Lower leg skin (tissue), 4 donors: ENCODE measurements at regions not wholly inside any gene's neighbourhood (a gene's known extent, or its start where the extent isn't known, plus 50 kb on each side); places are given as distances from the start of the nearest gene placed in this dataset.

Experiments
- DNase-seq, 2 donors: peaks; one replicate each; pipeline ENCODE4 v3.0.0-alpha.2; 2019; ENCODE audit warnings: low spot score in 2 of 2
- H3K4me3 ChIP-seq: fragments of 200-600 bp; sonication (generic); 2 replicates; pipeline ENCODE4 v1.5.1; 2017; ENCODE audit warnings: mild to moderate bottlenecking, low read depth; ENCODE audit not compliant: poor library complexity, severe bottlenecking
- POLR2A ChIP-seq, 2 donors: fragments of 450-650 bp; IDR thresholded peaks; one replicate each; pipeline ENCODE4 v1.6.1; 2016 to 2017; ENCODE audit warnings: antibody characterized with exemption in 2 of 2, mild to moderate bottlenecking in 1 of 2, moderate library complexity in 1 of 2
- WGBS, 2 donors: methylation state at CpG; one replicate each; pipeline ENCODE4 v1.1.5; 2018; 5-methylcytosine and 5-hydroxymethylcytosine counted together
- intact Hi-C: fragments of 100-400 bp; cut with DNase I; formaldehyde crosslinking; loops from one replicate; pipeline ENCODE4 v1.15.0; 2023; ENCODE audit warnings: low total_unique reads
- TF ChIP-seq, protein P1 (sequence below), 3 donors: fragments of 450-650 bp; IDR thresholded peaks; one replicate each; pipeline ENCODE4 v1.5.1; 2016; ENCODE audit warnings: antibody characterized with exemption in 3 of 3, mild to moderate bottlenecking in 3 of 3, moderate library complexity in 2 of 3

DNA sequence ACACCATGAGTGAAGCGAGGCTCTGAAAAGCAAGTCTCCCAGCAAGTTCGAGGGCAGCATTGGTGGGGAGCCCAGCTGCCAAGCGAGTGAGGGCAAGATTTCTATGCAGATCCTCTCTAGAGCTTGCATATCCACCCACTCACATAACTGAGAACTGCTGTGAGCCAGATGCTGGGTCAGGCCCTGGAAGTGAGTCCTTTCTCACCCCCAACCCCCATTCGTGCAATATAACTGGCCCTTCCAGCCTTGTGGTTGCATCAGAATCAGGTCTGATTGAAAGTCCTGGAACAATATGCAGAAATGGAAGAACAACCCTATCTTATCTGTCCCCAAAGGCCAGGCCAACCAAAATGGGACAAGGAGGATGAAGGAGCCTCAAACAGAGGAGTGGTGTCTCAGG is 146.6 kb downstream of the IRX5 start:
- peak in 1 of 2 donors; percentile 49 for DNase-seq
- no peak overlapping the region for H3K4me3 ChIP-seq
- 57 to 63% methylated on average over 4 of the region's 4 CpGs for WGBS, 2 donors
- TF ChIP-seq, protein P1, sequence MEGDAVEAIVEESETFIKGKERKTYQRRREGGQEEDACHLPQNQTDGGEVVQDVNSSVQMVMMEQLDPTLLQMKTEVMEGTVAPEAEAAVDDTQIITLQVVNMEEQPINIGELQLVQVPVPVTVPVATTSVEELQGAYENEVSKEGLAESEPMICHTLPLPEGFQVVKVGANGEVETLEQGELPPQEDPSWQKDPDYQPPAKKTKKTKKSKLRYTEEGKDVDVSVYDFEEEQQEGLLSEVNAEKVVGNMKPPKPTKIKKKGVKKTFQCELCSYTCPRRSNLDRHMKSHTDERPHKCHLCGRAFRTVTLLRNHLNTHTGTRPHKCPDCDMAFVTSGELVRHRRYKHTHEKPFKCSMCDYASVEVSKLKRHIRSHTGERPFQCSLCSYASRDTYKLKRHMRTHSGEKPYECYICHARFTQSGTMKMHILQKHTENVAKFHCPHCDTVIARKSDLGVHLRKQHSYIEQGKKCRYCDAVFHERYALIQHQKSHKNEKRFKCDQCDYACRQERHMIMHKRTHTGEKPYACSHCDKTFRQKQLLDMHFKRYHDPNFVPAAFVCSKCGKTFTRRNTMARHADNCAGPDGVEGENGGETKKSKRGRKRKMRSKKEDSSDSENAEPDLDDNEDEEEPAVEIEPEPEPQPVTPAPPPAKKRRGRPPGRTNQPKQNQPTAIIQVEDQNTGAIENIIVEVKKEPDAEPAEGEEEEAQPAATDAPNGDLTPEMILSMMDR (IDR thresholded peaks at IDR 0.05): no peak
- no peak for TF ChIP-seq POLR2A (IDR thresholded peaks at IDR 0.05)
- intact Hi-C loops: no loop called here

GRCh38 chr16:55078153-55078552 is 147.5 kb downstream of the IRX5 start:
- peak in 1 of 2 donors; percentile 65 for DNase-seq
- no peak overlapping the region for H3K4me3 ChIP-seq
- intact Hi-C loops: no loop called here
- WGBS, 2 donors: 90 to 96% methylated on average over 5 of the region's 5 CpGs
- TF ChIP-seq POLR2A (IDR thresholded peaks at IDR 0.05): no peak
- TF ChIP-seq, protein P1 (IDR thresholded peaks at IDR 0.05): no peak

DNA sequence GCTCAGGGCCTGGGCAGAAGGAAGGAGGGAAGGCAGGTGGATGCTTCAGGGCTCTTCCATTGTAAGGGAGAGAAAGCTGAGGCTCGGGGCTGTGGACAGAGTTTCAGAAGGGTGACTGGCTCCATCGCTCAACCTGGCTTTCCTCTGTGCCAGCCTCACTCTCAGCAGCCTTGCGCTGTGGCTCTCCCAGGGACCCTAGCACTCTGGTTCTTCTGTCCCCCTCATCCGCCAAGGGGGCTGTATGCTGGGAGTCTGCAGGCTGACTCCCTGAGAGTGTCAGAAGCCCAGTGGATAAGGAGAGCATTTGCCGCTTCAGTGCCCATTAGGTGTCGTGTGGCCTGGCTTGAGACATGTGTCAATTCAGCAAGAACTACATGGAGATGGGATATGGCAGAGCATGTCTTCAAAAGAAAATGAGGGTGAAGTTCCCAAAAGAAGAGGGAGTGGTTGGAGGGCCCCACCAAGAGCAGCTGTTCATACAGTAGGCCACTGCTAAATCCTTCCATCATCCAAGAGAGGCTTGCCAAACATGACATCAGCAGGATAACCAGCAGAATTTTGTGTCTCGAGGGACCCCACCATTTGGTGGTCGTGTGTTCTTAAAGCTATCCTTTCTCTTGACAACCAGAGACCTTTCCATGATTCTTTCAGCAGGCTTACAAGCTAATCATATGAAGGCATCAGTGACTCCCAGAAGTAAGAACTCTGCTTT is 148.2 kb downstream of the IRX5 start:
- intact Hi-C loops: no loop called here
- TF ChIP-seq, protein P1 (IDR thresholded peaks at IDR 0.05): no peak
- TF ChIP-seq POLR2A (IDR thresholded peaks at IDR 0.05): no peak
- no peak overlapping the region for H3K4me3 ChIP-seq
- 87 to 91% methylated on average over 8 of the region's 8 CpGs for WGBS, 2 donors
- DNase-seq: peak in 1 of 2 donors; percentile 65

GRCh38 chr16:55081622-55082590 is 151.2 kb downstream of the IRX5 start:
- TF ChIP-seq, protein P1 (IDR thresholded peaks at IDR 0.05): no peak
- TF ChIP-seq POLR2A (IDR thresholded peaks at IDR 0.05): no peak
- intact Hi-C loops: no loop called here
- H3K4me3 ChIP-seq: no peak overlapping the region
- whole genome bisulfite sequencing, 2 donors: 62 to 63% methylated on average over 16 of the region's 16 CpGs
- DNase-seq: peak in 1 of 2 donors; percentile 9

DNA sequence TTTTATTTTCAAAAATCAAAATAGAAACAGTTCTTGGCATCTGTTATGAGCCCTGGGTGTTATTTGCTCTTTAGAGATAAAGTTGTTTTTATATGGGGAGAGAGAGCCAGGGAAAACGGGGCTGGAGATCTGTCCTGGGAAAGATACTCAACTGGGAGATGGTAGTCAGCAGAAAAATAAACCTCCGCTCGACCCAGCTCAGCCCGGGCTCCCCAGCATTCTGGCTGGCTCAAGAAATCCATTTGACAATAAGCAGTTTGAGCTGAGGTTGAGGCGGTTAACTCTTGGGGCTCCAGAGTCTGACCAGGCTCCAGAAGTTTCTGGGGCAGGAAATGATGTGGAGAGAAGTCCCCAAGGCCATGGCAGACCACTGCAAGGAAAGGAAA is 151.9 kb downstream of the IRX5 start:
- peak in 1 of 2 donors; percentile 53 for DNase-seq
- no peak overlapping the region for H3K4me3 ChIP-seq
- intact Hi-C loops: no loop called here
- no peak for TF ChIP-seq POLR2A (IDR thresholded peaks at IDR 0.05)
- TF ChIP-seq, protein P1 (IDR thresholded peaks at IDR 0.05): no peak
- WGBS, 2 donors: 55 to 59% methylated on average over 5 of the region's 5 CpGs
